HG03045 (cell line): ENCODE measurements at regions not wholly inside any gene's neighbourhood (a gene's known extent, or its start where the extent isn't known, plus 50 kb on each side); places are given as distances from the start of the nearest gene placed in this dataset.

Experiments used
- ATAC-seq: cut with Tn5 transposase; IDR thresholded peaks from one replicate; pipeline ENCODE4 v1.9.1; 2021; ENCODE audit warnings: mild to moderate bottlenecking, moderate library complexity; ENCODE audit not compliant: unreplicated experiment

GRCh38 chr4:22336822-22337221 lies 179.0 kb downstream of the ADGRA3 start:
- no peak for ATAC-seq

GRCh38 chr4:22334155-22334554 lies 181.7 kb downstream of the ADGRA3 start:
- ATAC-seq, result no peak

- ATAC-seq, result no peak
Measured at GRCh38 chr4:22324422-22324821, 191.4 kb downstream of the ADGRA3 start.

- no peak for ATAC-seq
Measured at GRCh38 chr4:22323691-22324090, 192.2 kb downstream of the ADGRA3 start.

GRCh38 chr4:22322996-22323395 lies 192.9 kb downstream of the ADGRA3 start:
- ATAC-seq, result no peak

GRCh38 chr4:22315628-22316027 lies 200.2 kb downstream of the ADGRA3 start:
- ATAC-seq, result no peak

- no peak for ATAC-seq
Measured at GRCh38 chr4:22313976-22314375, 201.9 kb downstream of the ADGRA3 start.

- no peak for ATAC-seq
Measured at GRCh38 chr4:22312113-22312512, 203.8 kb downstream of the ADGRA3 start.

GRCh38 chr4:22301253-22301652 lies 214.6 kb downstream of the ADGRA3 start:
- no peak for ATAC-seq

GRCh38 chr4:22299678-22300077 lies 216.2 kb downstream of the ADGRA3 start:
- ATAC-seq, result no peak

GRCh38 chr4:22287631-22288030 lies 228.2 kb downstream of the ADGRA3 start:
- no peak for ATAC-seq

GRCh38 chr4:22268350-22269025 lies 247.4 kb downstream of the ADGRA3 start:
- ATAC-seq, result no peak

- no peak for ATAC-seq
Measured at GRCh38 chr4:22264261-22264660, 251.6 kb downstream of the ADGRA3 start.

- ATAC-seq, result no peak
Measured at GRCh38 chr4:22253431-22253830, 262.4 kb downstream of the ADGRA3 start.

- ATAC-seq, result no peak
Measured at GRCh38 chr4:22246847-22247246, 269.0 kb downstream of the ADGRA3 start.

- ATAC-seq, result no peak
Measured at GRCh38 chr4:22245294-22245693, 270.6 kb downstream of the ADGRA3 start.

GRCh38 chr4:22241415-22241814 lies 274.5 kb downstream of the ADGRA3 start:
- no peak for ATAC-seq

- no peak for ATAC-seq
Measured at GRCh38 chr4:22240814-22241213, 275.1 kb downstream of the ADGRA3 start.

- ATAC-seq, result no peak
Measured at GRCh38 chr4:22238742-22239141, 277.1 kb downstream of the ADGRA3 start.

GRCh38 chr4:22237846-22238494 lies 277.9 kb downstream of the ADGRA3 start:
- ATAC-seq, result no peak

- ATAC-seq, result no peak
Measured at GRCh38 chr4:22237155-22237751, 278.6 kb downstream of the ADGRA3 start.

GRCh38 chr4:22235698-22236097 lies 280.2 kb downstream of the ADGRA3 start:
- ATAC-seq, result no peak
